Karpas-422 (cell line): ENCODE measurements at regions not wholly inside any gene's neighbourhood (a gene's known extent, or its start where the extent isn't known, plus 50 kb on each side); places are given as distances from the start of the nearest gene placed in this dataset.

Experiments used
- DNase-seq: peaks from one replicate; pipeline ENCODE4 v3.0.0-alpha.2; 2015
- H2AFZ ChIP-seq: fragments of 200-600 bp; sonication (generic); 2 replicates; pipeline ENCODE4 v1.6.1; 2014; ENCODE audit warnings: antibody characterized with exemption, low read length, mixed read lengths
- H3K27ac ChIP-seq: fragments of 200-600 bp; sonication (generic); 2 replicates; pipeline ENCODE4 v1.5.1; 2014; ENCODE audit warnings: mild to moderate bottlenecking, low read length, moderate library complexity
- H3K27me3 ChIP-seq: fragments of 200-600 bp; sonication (generic); 2 replicates; pipeline ENCODE4 v1.6.1; 2014; ENCODE audit warnings: low read length, mixed read lengths
- H3K36me3 ChIP-seq: fragments of 200-600 bp; sonication (generic); 2 replicates; pipeline ENCODE4 v1.6.1; 2014; ENCODE audit warnings: low read length, mixed read lengths; ENCODE audit not compliant: insufficient read depth
- H3K4me1 ChIP-seq: fragments of 200-600 bp; sonication (generic); 2 replicates; pipeline ENCODE4 v1.6.1; 2014; ENCODE audit warnings: mild to moderate bottlenecking, low read length, mixed read lengths
- H3K4me2 ChIP-seq: fragments of 200-600 bp; sonication (generic); 2 replicates; pipeline ENCODE4 v1.6.1; 2014; ENCODE audit warnings: low read length, low read depth, mild to moderate bottlenecking; ENCODE audit not compliant: poor library complexity, severe bottlenecking
- H3K4me3 ChIP-seq: fragments of 200-600 bp; sonication (generic); 2 replicates; pipeline ENCODE4 v1.5.1; 2014; ENCODE audit warnings: mild to moderate bottlenecking, antibody characterized with exemption, low read length, mixed read lengths
- H3K79me2 ChIP-seq: fragments of 200-600 bp; sonication (generic); 2 replicates; pipeline ENCODE4 v1.6.1; 2014; ENCODE audit warnings: mild to moderate bottlenecking, low read length, mixed read lengths
- H3K9ac ChIP-seq: fragments of 200-600 bp; sonication (generic); 2 replicates; pipeline ENCODE4 v1.6.0; 2014; ENCODE audit warnings: low read length
- H3K9me2 ChIP-seq: fragments of 200-600 bp; sonication (generic), shearing (Covaris generic); replicated peaks from 2 replicates; pipeline ENCODE4 v1.6.0; 2014; ENCODE audit warnings: mild to moderate bottlenecking, low read length, moderate library complexity; ENCODE audit not compliant: insufficient read depth
- H3K9me3 ChIP-seq: fragments of 300-700, 200-600 bp; sonication (generic); 2 replicates; pipeline ENCODE4 v1.6.1; 2014; ENCODE audit warnings: low read length, mixed read lengths
- H4K20me1 ChIP-seq: fragments of 200-600 bp; sonication (generic); 2 replicates; pipeline ENCODE4 v1.6.1; 2014; ENCODE audit warnings: mild to moderate bottlenecking, antibody characterized with exemption, low read length, low read depth; ENCODE audit not compliant: insufficient read depth

DNA sequence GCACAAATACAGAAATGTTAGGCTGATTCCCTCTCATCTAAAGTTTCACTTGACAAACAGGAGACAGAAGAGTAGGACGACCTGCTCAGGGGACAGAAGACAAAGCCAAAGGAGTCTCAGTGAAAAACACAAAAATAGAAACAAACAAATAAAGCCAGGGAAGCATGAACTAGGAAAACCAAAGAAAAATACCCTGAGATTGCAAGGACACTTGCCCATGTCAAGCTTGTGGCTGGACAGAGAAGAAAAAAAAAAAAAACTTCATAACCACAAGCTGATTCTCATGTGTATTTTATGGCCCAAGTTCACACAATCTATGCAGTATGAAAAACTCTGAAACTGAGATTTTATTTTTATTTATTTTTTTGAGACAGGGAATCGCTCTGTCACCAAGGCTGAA is 85.6 kb upstream of the BEND6 start:
- no peak overlapping the region for H3K27ac ChIP-seq
- no peaks in the 10 kb centered on the region for H3K9me2 ChIP-seq
- H4K20me1 ChIP-seq = no peaks in the 10 kb centered on the region
- no peak overlapping the region for H2AFZ ChIP-seq
- no peak for DNase-seq
- no peak overlapping the region for H3K4me3 ChIP-seq
- H3K36me3 ChIP-seq = no peaks in the 10 kb centered on the region
- no peak overlapping the region for H3K9ac ChIP-seq
- H3K9me3 ChIP-seq = no peaks in the 10 kb centered on the region
- no peaks in the 10 kb centered on the region for H3K79me2 ChIP-seq
- no peaks in the 10 kb centered on the region for H3K4me1 ChIP-seq
- no peak overlapping the region for H3K4me2 ChIP-seq
- no peaks in the 10 kb centered on the region for H3K27me3 ChIP-seq

DNA sequence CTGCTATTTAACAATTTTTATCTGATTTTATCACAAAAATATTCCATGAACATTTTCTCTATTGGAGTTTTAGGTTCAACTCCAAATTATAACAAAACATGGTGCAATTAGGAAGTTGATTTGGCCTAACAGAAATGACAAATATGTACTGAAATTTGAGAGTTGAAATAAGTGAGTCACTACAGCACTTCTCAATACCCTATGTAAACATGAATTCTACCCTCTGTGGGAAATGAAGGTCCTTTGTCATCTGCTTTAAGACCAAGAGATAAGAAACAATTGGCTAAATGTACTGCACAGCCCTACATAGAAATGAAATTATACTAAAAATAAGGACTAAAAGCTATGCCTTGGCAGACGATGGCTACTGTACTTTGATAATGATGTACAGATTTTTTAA is 86.2 kb upstream of the BEND6 start:
- no peaks in the 10 kb centered on the region for H3K4me1 ChIP-seq
- H4K20me1 ChIP-seq = no peaks in the 10 kb centered on the region
- no peak for DNase-seq
- H2AFZ ChIP-seq = no peak overlapping the region
- no peak overlapping the region for H3K27ac ChIP-seq
- no peaks in the 10 kb centered on the region for H3K9me2 ChIP-seq
- H3K79me2 ChIP-seq = no peaks in the 10 kb centered on the region
- H3K9ac ChIP-seq = no peak overlapping the region
- H3K4me3 ChIP-seq = no peak overlapping the region
- H3K4me2 ChIP-seq = no peak overlapping the region
- no peaks in the 10 kb centered on the region for H3K9me3 ChIP-seq
- no peaks in the 10 kb centered on the region for H3K36me3 ChIP-seq
- H3K27me3 ChIP-seq = no peaks in the 10 kb centered on the region

DNA sequence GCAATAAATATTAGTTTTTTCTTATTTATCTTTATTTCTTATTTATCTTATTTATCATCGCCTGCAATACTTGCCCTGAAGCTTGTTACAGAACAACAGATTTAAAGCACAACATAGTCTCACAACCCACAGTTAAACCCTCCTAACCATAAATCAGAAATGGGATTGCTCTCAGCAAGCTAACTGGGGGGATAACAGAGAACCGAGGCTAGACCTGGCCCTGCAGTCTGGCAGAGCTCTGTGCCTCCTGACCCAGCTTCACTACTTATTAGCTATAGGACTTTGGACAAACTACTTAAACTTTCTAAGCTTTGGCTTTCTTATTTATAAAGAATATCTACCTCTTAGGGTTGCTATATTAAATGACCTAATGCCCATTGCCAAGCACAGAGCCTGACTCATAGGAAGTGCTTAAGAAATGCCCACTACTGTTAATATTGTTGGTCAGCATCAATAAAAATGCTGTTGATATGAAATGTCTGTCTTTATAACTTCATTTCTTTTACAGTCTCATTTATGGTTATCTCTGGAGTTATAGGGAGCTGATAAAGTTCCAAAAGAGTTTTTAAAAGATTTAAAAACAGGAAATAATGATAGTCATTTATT is 87.9 kb upstream of the BEND6 start:
- no peak overlapping the region for H2AFZ ChIP-seq
- no peaks in the 10 kb centered on the region for H4K20me1 ChIP-seq
- no peaks in the 10 kb centered on the region for H3K79me2 ChIP-seq
- no peak overlapping the region for H3K4me2 ChIP-seq
- DNase-seq = no peak
- no peaks in the 10 kb centered on the region for H3K9me2 ChIP-seq
- no peaks in the 10 kb centered on the region for H3K27me3 ChIP-seq
- H3K9me3 ChIP-seq = no peaks in the 10 kb centered on the region
- no peaks in the 10 kb centered on the region for H3K36me3 ChIP-seq
- no peak overlapping the region for H3K9ac ChIP-seq
- no peak overlapping the region for H3K27ac ChIP-seq
- H3K4me3 ChIP-seq = no peak overlapping the region
- no peaks in the 10 kb centered on the region for H3K4me1 ChIP-seq

DNA sequence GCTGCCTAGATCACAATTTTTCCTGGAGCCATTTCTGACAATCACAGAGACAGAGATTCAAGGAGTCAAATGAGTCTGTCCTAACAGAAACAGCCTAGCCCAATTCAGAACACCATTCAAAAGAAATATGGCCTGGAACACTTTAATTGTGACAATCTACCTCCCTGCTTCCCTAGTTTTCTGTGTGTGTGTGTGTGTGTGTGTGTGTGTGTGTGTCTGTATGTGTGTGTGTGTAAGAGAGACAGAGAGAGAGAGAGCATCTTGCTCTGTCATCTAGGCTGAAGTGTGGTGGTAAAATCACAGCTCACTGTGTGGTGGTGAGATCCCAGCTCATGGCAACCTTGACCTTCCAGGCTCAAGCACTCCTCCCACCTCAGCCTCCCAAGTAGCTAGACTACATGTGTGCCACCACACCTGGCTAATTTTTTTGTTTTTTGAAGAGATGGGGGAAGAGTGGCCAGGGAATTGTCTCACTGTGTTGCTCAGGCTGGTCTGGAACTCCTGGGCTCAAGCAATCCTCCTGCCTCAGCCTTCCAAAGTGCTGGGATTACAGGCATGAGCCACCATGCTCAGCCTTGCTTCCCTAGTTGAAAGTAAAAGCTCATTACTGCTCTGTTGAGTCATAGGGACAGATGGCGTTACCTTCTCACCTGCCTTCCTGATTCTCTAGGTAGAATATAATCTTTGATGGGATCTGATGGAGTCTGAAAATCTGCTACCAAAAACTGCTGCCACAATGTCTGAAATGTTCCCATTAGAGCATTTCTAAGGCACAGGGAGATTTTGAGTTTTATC is 89.6 kb upstream of the BEND6 start:
- Histone ChIP-seq H3K9me2 (no peaks in the 10 kb centered on the region), H4K20me1 (no peaks in the 10 kb centered on the region), H3K27me3 (no peaks in the 10 kb centered on the region), H3K36me3 (no peaks in the 10 kb centered on the region), H3K79me2 (no peaks in the 10 kb centered on the region), H2AFZ (no peak overlapping the region), H3K27ac (no peak overlapping the region), H3K9me3 (no peaks in the 10 kb centered on the region), H3K9ac (no peak overlapping the region), H3K4me1 (no peaks in the 10 kb centered on the region), H3K4me2 (no peak overlapping the region), H3K4me3 (no peak overlapping the region)
- DNase-seq = no peak

DNA sequence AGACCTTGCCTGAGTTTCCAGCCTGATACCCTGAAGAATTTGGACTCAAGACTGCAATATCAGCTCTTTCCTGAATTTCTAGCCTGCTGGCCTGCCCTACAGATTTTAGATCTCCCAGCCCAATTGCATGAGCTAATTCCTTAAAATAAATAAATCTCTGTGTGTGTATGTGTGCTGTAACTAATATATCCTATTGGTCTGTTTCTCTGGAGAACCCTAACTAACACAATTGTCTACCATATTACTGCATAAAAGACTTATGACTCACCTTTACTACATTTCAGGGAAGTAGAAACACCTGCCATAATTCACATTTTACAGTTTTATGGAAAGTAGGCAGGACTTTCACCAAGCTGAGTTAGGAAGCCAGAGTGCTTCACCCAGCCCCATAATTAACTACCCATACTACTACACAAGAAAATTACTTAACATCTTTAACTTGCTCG is 90.7 kb upstream of the BEND6 start:
- Histone ChIP-seq H3K27ac (no peak overlapping the region), H3K27me3 (no peaks in the 10 kb centered on the region), H3K9me3 (no peaks in the 10 kb centered on the region), H3K4me3 (no peak overlapping the region), H2AFZ (no peak overlapping the region), H3K36me3 (no peaks in the 10 kb centered on the region), H3K79me2 (no peaks in the 10 kb centered on the region), H4K20me1 (no peaks in the 10 kb centered on the region), H3K9ac (no peak overlapping the region), H3K4me2 (no peak overlapping the region), H3K4me1 (no peaks in the 10 kb centered on the region), H3K9me2 (no peaks in the 10 kb centered on the region)
- no peak for DNase-seq

DNA sequence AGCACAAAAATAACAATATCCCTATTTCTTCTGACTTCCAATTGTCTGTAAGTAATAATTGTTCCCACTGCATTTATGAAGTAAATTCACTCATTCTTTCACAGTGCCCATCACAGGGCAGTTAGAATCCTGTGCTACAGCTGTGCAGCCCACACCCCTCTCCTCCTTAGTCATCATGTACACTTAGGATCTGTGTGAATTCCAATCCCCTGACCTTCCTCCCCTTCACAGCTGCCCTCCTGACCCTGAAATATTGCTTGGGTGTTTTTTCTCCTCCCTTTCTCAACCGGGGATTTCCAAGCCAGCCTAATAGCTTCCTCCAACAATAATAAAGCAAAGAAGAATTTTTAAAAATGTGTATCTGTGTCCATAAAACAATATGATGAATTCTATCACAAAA is 91.5 kb upstream of the BEND6 start:
- H3K9me2 ChIP-seq = no peaks in the 10 kb centered on the region
- H3K4me2 ChIP-seq = no peak overlapping the region
- no peaks in the 10 kb centered on the region for H3K9me3 ChIP-seq
- no peaks in the 10 kb centered on the region for H4K20me1 ChIP-seq
- H3K9ac ChIP-seq = no peak overlapping the region
- H3K4me1 ChIP-seq = no peaks in the 10 kb centered on the region
- no peak overlapping the region for H3K27ac ChIP-seq
- DNase-seq = no peak
- H2AFZ ChIP-seq = no peak overlapping the region
- no peak overlapping the region for H3K4me3 ChIP-seq
- no peaks in the 10 kb centered on the region for H3K79me2 ChIP-seq
- 0 out of 2 replicates have a peak, but pooled peaks cover 3% of the 10 kb centered on the region for H3K27me3 ChIP-seq
- no peaks in the 10 kb centered on the region for H3K36me3 ChIP-seq

DNA sequence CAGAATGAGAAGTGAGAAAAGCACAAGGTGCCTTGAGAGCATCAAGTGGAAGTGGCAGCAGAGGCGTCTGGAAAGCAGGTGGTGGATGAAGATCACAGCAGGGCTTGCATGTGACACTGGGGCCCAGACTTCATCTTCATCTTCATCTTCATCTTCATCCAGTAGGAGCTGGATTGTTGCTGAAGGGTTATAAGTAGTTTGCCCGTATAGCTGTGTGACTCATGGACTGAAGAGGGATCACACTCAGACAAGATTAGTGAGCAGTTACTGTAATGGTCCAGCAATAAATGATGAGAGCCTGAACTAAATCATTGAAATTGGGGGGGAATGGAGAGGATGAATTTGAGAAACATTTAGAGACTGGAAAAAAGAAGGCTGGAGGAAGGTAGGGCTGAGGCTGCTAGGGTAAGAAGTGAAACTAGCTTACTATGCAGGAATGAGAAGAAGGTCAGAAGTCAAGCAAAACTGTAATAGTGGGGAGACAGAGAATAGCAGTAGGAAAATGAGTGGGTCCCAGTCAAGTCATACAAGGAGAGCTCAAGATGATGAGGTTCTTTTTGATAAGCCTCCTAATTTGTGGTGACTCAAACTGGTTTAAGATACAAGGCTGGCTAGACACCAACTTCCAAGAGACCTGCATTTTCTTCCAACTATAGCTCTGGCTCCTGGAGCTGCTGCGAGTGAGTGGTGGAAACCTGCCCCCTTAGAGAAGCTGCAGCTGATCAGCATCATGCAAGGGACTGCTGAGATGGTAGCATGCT is 92.3 kb upstream of the BEND6 start:
- no peaks in the 10 kb centered on the region for H3K9me2 ChIP-seq
- no peaks in the 10 kb centered on the region for H3K79me2 ChIP-seq
- H4K20me1 ChIP-seq = no peaks in the 10 kb centered on the region
- H3K4me3 ChIP-seq = no peak overlapping the region
- no peak overlapping the region for H3K9ac ChIP-seq
- no peak overlapping the region for H3K4me2 ChIP-seq
- 0 out of 2 replicates have a peak, but pooled peaks cover 3% of the 10 kb centered on the region for H3K27me3 ChIP-seq
- no peaks in the 10 kb centered on the region for H3K36me3 ChIP-seq
- no peak overlapping the region for H2AFZ ChIP-seq
- H3K27ac ChIP-seq = no peak overlapping the region
- no peaks in the 10 kb centered on the region for H3K4me1 ChIP-seq
- no peak for DNase-seq
- H3K9me3 ChIP-seq = no peaks in the 10 kb centered on the region

DNA sequence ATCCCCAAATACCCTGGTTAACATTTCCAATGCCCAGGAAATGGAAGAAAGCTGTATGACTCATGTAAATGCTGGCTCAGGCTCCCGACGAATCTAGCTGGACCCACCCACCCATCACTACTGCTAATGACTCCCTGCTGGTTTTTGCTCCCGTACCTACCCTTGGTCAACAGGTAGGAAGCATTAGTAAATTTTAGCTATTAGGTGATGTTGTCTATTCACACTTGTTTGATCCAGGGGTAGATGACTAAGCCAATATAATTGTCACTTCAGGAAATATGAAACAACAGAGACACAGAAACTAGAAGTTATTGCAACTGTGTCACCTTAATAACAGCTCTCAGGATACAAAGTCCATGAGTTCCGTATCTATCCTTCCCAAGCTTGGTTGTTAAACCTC is 94.4 kb upstream of the BEND6 start:
- no peak overlapping the region for H3K27ac ChIP-seq
- H3K4me3 ChIP-seq = no peak overlapping the region
- no peak overlapping the region for H3K4me2 ChIP-seq
- no peaks in the 10 kb centered on the region for H3K9me2 ChIP-seq
- 0 out of 2 replicates have a peak, but pooled peaks cover 3% of the 10 kb centered on the region for H3K27me3 ChIP-seq
- no peak for DNase-seq
- H3K79me2 ChIP-seq = no peaks in the 10 kb centered on the region
- no peak overlapping the region for H2AFZ ChIP-seq
- no peaks in the 10 kb centered on the region for H3K9me3 ChIP-seq
- no peaks in the 10 kb centered on the region for H3K36me3 ChIP-seq
- no peak overlapping the region for H3K9ac ChIP-seq
- no peaks in the 10 kb centered on the region for H4K20me1 ChIP-seq
- no peaks in the 10 kb centered on the region for H3K4me1 ChIP-seq
